SK-N-SH treated with all-trans-retinoic acid at 6 μM for 48 hours (cell line): ENCODE measurements at regions not wholly inside any gene's neighbourhood (a gene's known extent, or its start where the extent isn't known, plus 50 kb on each side); places are given as distances from the start of the nearest gene placed in this dataset.

Source experiments
- ATAC-seq: fragments of 200-7000 bp; cut with Tn5 transposase; 3 replicates; pipeline ENCODE4 v1.9.1; 2020; ENCODE audit warnings: mild to moderate bottlenecking, moderate library complexity
- ARNTL ChIP-seq: fragments of 450-650 bp; formaldehyde crosslinking; IDR thresholded peaks from 2 replicates; pipeline ENCODE4 v1.5.0; 2020; ENCODE audit warnings: low read depth, mild to moderate bottlenecking, moderate library complexity, borderline replicate concordance
- CREB5 ChIP-seq: fragments of 250-450 bp; sonication (Bioruptor Pico); IDR thresholded peaks from 2 replicates; pipeline ENCODE4 v1.5.1; 2020; ENCODE audit warnings: low read depth, mild to moderate bottlenecking, moderate library complexity
- CSDC2 ChIP-seq: fragments of 250-450 bp; sonication (Bioruptor Pico); IDR thresholded peaks from 2 replicates; pipeline ENCODE4 v1.5.0; 2020; ENCODE audit warnings: mild to moderate bottlenecking, moderate library complexity
- CSRNP3 ChIP-seq: fragments of 250-450 bp; sonication (Bioruptor Pico); IDR thresholded peaks from 2 replicates; pipeline ENCODE4 v1.5.1; 2021; ENCODE audit warnings: mild to moderate bottlenecking, moderate library complexity
- ESRRG ChIP-seq: fragments of 250-450 bp; sonication (Bioruptor Pico); IDR thresholded peaks from 2 replicates; pipeline ENCODE4 v1.6.1; 2021; ENCODE audit warnings: mild to moderate bottlenecking
- GLIS3 ChIP-seq: fragments of 250-450 bp; sonication (Bioruptor Pico); IDR thresholded peaks from 2 replicates; pipeline ENCODE4 v1.5.0; 2020; ENCODE audit warnings: mild to moderate bottlenecking, moderate library complexity
- ISL1 ChIP-seq: fragments of 250-450 bp; sonication (Bioruptor Pico); IDR thresholded peaks from 2 replicates; pipeline ENCODE4 v2.1.2; 2022; ENCODE audit warnings: mild to moderate bottlenecking, moderate library complexity
- POU6F1 ChIP-seq: fragments of 250-450 bp; sonication (Bioruptor Pico); IDR thresholded peaks from 2 replicates; pipeline ENCODE4 v1.8.0; 2021; ENCODE audit warnings: low read depth, mild to moderate bottlenecking, moderate library complexity, borderline replicate concordance
- RARB ChIP-seq: fragments of 250-450 bp; sonication (Bioruptor Pico); IDR thresholded peaks from 2 replicates; pipeline ENCODE4 v1.8.0; 2021; ENCODE audit warnings: mild to moderate bottlenecking, moderate library complexity
- TCF4 ChIP-seq: fragments of 250-450 bp; sonication (Bioruptor Pico); IDR thresholded peaks from 2 replicates; pipeline ENCODE4 v1.8.0; 2021; ENCODE audit warnings: mild to moderate bottlenecking, moderate library complexity, borderline replicate concordance
- TOX ChIP-seq: fragments of 250-450 bp; sonication (Bioruptor Pico); IDR thresholded peaks from 2 replicates; pipeline ENCODE4 v1.8.0; 2021; ENCODE audit warnings: mild to moderate bottlenecking, moderate library complexity, borderline replicate concordance
- ZC3H10 ChIP-seq: fragments of 250-450 bp; sonication (Bioruptor Pico); IDR thresholded peaks from 2 replicates; pipeline ENCODE4 v1.5.1; 2021; ENCODE audit warnings: mild to moderate bottlenecking, moderate library complexity
- ZNF565 ChIP-seq: fragments of 450-650 bp; formaldehyde crosslinking; conservative IDR thresholded peaks from 2 replicates; pipeline ENCODE4 v1.5.0; 2020; ENCODE audit warnings: low read depth, mild to moderate bottlenecking, moderate library complexity
- ZNF8 ChIP-seq: fragments of 450-650 bp; formaldehyde crosslinking; IDR thresholded peaks from 2 replicates; pipeline ENCODE4 v1.5.0; 2020; ENCODE audit warnings: mild to moderate bottlenecking, moderate library complexity

GRCh38 chr6:84282550-84282949 lies 55.1 kb upstream of the CEP162 start:
- TF ChIP-seq ZNF565 (no peak), CREB5 (CRISPR knock-in tag) (no peak), TOX (no peak), CSRNP3 (CRISPR knock-in tag) (no peak), ISL1 (CRISPR knock-in tag) (no peak), CSDC2 (no peak), ESRRG (CRISPR knock-in tag) (no peak), TCF4 (no peak), ZC3H10 (CRISPR knock-in tag) (no peak), GLIS3 (CRISPR knock-in tag) (no peak)
- ATAC-seq = no peak

- TF ChIP-seq ZC3H10 (CRISPR knock-in tag) (no peak), ESRRG (CRISPR knock-in tag) (no peak), ARNTL (CRISPR knock-in tag) (no peak), POU6F1 (no peak), CSDC2 (no peak)
- ATAC-seq = no peak
Observed at GRCh38 chr6:84280639-84281038, 53.2 kb upstream of the CEP162 start.

- ATAC-seq = no peak
- TF ChIP-seq ZNF8 (CRISPR knock-in tag) = no peak
- TF ChIP-seq ARNTL (CRISPR knock-in tag) = no peak
Observed at GRCh38 chr6:84280030-84280429, 52.6 kb upstream of the CEP162 start.

- no peak for ATAC-seq
Observed at GRCh38 chr6:84278321-84278998, 51.0 kb upstream of the CEP162 start.

More at GRCh38 chr6:84278321-84278998, 51.0 kb upstream of the CEP162 start:
- TF ChIP-seq CSDC2 (no peak), RARB (CRISPR knock-in tag) (no peak), CREB5 (CRISPR knock-in tag) (no peak), ZC3H10 (CRISPR knock-in tag) (no peak)
